ENCODE measurements at regions not wholly inside any gene's neighbourhood (a gene's known extent, or its start where the extent isn't known, plus 50 kb on each side); places are given as distances from the start of the nearest gene placed in this dataset.

DNA sequence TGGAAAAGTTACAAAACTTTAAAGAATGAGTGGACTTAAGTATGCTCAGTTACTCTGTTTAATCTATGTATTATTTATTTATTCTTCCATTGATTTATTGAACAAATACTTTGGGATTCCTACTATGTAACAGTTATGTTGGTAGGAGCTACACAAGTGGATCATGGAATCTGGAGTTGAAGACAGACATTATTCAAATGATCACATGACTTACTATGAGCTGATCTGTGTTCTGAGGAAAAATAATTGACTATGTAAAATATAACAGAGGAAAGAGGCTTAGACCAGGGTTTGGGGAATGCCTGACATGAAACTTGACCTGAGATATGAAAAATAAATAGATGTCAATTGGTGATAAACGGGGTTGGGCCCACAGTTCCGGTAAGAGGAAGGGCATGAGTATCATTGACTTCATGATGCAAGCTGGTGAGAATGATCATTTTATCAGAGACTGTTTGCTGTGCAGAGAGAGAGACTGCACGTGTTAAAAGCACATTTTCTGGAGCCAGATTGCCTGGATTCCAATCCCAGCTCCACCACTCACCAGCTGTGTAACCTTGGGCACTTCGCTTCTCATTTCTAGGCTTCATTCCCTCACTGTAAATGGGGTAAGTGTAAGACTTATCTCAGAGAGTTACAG, 179.0 kb downstream of the SPCS3 start (continued):
- TF ChIP-seq, protein P1, sequence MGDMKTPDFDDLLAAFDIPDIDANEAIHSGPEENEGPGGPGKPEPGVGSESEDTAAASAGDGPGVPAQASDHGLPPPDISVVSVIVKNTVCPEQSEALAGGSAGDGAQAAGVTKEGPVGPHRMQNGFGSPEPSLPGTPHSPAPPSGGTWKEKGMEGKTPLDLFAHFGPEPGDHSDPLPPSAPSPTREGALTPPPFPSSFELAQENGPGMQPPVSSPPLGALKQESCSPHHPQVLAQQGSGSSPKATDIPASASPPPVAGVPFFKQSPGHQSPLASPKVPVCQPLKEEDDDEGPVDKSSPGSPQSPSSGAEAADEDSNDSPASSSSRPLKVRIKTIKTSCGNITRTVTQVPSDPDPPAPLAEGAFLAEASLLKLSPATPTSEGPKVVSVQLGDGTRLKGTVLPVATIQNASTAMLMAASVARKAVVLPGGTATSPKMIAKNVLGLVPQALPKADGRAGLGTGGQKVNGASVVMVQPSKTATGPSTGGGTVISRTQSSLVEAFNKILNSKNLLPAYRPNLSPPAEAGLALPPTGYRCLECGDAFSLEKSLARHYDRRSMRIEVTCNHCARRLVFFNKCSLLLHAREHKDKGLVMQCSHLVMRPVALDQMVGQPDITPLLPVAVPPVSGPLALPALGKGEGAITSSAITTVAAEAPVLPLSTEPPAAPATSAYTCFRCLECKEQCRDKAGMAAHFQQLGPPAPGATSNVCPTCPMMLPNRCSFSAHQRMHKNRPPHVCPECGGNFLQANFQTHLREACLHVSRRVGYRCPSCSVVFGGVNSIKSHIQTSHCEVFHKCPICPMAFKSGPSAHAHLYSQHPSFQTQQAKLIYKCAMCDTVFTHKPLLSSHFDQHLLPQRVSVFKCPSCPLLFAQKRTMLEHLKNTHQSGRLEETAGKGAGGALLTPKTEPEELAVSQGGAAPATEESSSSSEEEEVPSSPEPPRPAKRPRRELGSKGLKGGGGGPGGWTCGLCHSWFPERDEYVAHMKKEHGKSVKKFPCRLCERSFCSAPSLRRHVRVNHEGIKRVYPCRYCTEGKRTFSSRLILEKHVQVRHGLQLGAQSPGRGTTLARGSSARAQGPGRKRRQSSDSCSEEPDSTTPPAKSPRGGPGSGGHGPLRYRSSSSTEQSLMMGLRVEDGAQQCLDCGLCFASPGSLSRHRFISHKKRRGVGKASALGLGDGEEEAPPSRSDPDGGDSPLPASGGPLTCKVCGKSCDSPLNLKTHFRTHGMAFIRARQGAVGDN (CRISPR knock-in tag; IDR thresholded peaks at IDR 0.05): no peak

DNA sequence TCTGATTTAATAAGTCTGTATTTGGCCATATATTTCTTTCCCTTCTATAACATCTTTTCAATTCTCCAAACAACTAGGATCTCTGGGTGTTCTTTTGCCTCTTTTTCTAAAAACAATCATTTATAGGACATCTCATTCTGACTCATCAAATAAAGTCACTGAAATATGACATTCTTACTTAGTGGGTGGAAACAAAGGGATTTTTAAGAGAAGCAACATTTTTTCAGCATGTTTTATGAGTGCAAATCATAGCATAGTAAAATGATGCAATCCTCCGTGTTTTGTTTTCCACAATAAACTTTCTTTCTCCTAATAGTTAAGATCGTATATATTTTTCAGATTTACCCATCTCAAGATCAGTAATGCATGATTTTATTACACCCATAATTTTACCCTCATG, 179.8 kb downstream of the SPCS3 start:
- DNase-seq (ENCODE audit: low spot score): no peak
- H3K9me3 ChIP-seq (ENCODE audit: low read length): no peaks in the 10 kb centered on the region
- H3K27ac ChIP-seq (ENCODE audit: extremely low read length, insufficient read depth, low read length): no peak overlapping the region
- H3K9ac ChIP-seq (ENCODE audit: insufficient read depth, low read depth, low read length): no peak overlapping the region
- in situ Hi-C loops (cut with HindIII; ENCODE audit: extremely low pct_ligation_motif_present, low pct_unique_long_range_greater_than_20kb): no loop called here
- no peaks in the 10 kb centered on the region for H3K36me3 ChIP-seq (replicated peaks in 1 of 2; ENCODE audit: control insufficient read depth in 1 of 2, insufficient read depth in 2 of 2, low read length in 2 of 2)
- CTCF ChIA-PET (ENCODE audit: low intra/inter-chr PET ratio, low total read pairs): no interaction called here
- FAIRE-seq: no peak
- no peak overlapping the region for H2AFZ ChIP-seq (ENCODE audit: low read length)
- no peak overlapping the region for H3K4me2 ChIP-seq (ENCODE audit: low read depth, low read length)
- no peaks in the 10 kb centered on the region for H4K20me1 ChIP-seq (ENCODE audit: insufficient read depth, low read length)
- intact Hi-C loops (cut with micrococcal nuclease; ENCODE audit: unreplicated experiment): no loop called here
- WGBS (ENCODE audit: low lambda C conversion rate): 4% methylated on average over 2 of the region's 2 CpGs
- no peak overlapping the region for H3K4me3 ChIP-seq (replicated peaks in 1 of 3; ENCODE audit: insufficient read depth in 1 of 3, low read depth in 2 of 3, low read length in 3 of 3)
- H3K4me1 ChIP-seq (ENCODE audit: insufficient read depth, low read length): no peaks in the 10 kb centered on the region
- H3K27me3 ChIP-seq (ENCODE audit: control insufficient read depth in 1 of 2, insufficient read depth in 2 of 2, low read length in 2 of 2): no peaks in the 10 kb centered on the region
- no peaks in the 10 kb centered on the region for H3K79me2 ChIP-seq (ENCODE audit: insufficient read depth, low read length)
- ATAC-seq: no peak
- no TSS peak for BruUV-seq (replicated peaks)
- POLR2A ChIA-PET: no interaction called here
- TF ChIP-seq ZNF350 (CRISPR knock-in tag; IDR thresholded peaks at IDR 0.05; ENCODE audit: borderline replicate concordance, low read depth): no peak
- no peak for TF ChIP-seq ZNF572 (CRISPR knock-in tag; IDR thresholded peaks at IDR 0.05)
- TF ChIP-seq, protein P2, sequence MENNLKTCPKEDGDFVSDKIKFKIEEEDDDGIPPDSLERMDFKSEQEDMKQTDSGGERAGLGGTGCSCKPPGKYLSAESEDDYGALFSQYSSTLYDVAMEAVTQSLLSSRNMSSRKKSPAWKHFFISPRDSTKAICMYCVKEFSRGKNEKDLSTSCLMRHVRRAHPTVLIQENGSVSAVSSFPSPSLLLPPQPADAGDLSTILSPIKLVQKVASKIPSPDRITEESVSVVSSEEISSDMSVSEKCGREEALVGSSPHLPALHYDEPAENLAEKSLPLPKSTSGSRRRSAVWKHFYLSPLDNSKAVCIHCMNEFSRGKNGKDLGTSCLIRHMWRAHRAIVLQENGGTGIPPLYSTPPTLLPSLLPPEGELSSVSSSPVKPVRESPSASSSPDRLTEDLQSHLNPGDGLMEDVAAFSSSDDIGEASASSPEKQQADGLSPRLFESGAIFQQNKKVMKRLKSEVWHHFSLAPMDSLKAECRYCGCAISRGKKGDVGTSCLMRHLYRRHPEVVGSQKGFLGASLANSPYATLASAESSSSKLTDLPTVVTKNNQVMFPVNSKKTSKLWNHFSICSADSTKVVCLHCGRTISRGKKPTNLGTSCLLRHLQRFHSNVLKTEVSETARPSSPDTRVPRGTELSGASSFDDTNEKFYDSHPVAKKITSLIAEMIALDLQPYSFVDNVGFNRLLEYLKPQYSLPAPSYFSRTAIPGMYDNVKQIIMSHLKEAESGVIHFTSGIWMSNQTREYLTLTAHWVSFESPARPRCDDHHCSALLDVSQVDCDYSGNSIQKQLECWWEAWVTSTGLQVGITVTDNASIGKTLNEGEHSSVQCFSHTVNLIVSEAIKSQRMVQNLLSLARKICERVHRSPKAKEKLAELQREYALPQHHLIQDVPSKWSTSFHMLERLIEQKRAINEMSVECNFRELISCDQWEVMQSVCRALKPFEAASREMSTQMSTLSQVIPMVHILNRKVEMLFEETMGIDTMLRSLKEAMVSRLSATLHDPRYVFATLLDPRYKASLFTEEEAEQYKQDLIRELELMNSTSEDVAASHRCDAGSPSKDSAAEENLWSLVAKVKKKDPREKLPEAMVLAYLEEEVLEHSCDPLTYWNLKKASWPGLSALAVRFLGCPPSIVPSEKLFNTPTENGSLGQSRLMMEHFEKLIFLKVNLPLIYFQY (CRISPR knock-in tag; IDR thresholded peaks at IDR 0.05; ENCODE audit: borderline replicate concordance): no peak
- no peak for TF ChIP-seq RFXANK (CRISPR knock-in tag; IDR thresholded peaks at IDR 0.05)
- TF ChIP-seq ZNF792 (CRISPR knock-in tag; IDR thresholded peaks at IDR 0.05): no peak
- no peak for TF ChIP-seq ZNF605 (CRISPR knock-in tag; IDR thresholded peaks at IDR 0.05)
- TF ChIP-seq ZC3H13 (CRISPR knock-in tag; IDR thresholded peaks at IDR 0.05): no peak
- TF ChIP-seq ZNF530 (CRISPR knock-in tag; IDR thresholded peaks at IDR 0.05; ENCODE audit: low read depth): no peak
- TF ChIP-seq, protein P3, sequence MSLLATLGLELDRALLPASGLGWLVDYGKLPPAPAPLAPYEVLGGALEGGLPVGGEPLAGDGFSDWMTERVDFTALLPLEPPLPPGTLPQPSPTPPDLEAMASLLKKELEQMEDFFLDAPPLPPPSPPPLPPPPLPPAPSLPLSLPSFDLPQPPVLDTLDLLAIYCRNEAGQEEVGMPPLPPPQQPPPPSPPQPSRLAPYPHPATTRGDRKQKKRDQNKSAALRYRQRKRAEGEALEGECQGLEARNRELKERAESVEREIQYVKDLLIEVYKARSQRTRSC (CRISPR knock-in tag; IDR thresholded peaks at IDR 0.05; ENCODE audit: low read depth): no peak
- TF ChIP-seq ISX (CRISPR knock-in tag; conservative IDR thresholded peaks at IDR 0.05): no peak
- no peak for TF ChIP-seq ZNF234 (CRISPR knock-in tag; conservative IDR thresholded peaks at IDR 0.05)
- no peak for TF ChIP-seq MIXL1 (CRISPR knock-in tag; IDR thresholded peaks at IDR 0.05)
- no peak for TF ChIP-seq CEBPG (CRISPR knock-in tag; IDR thresholded peaks at IDR 0.05)
- no peak for TF ChIP-seq NFRKB (IDR thresholded peaks at IDR 0.05)
- no peak for TF ChIP-seq ZNF644 (CRISPR knock-in tag; IDR thresholded peaks at IDR 0.05; ENCODE audit: low read depth)
- TF ChIP-seq MEIS1 (CRISPR knock-in tag; IDR thresholded peaks at IDR 0.05; ENCODE audit: borderline replicate concordance): no peak
- no peak for TF ChIP-seq ZBTB7A (CRISPR knock-in tag; IDR thresholded peaks at IDR 0.05)
